HT-29 (cell line): ENCODE measurements at regions not wholly inside any gene's neighbourhood (a gene's known extent, or its start where the extent isn't known, plus 50 kb on each side); places are given as distances from the start of the nearest gene placed in this dataset.

Source experiments
- DNase-seq: peaks from one replicate; pipeline ENCODE4 v3.0.0-alpha.2; 2015; ENCODE audit warnings: low spot score

DNA sequence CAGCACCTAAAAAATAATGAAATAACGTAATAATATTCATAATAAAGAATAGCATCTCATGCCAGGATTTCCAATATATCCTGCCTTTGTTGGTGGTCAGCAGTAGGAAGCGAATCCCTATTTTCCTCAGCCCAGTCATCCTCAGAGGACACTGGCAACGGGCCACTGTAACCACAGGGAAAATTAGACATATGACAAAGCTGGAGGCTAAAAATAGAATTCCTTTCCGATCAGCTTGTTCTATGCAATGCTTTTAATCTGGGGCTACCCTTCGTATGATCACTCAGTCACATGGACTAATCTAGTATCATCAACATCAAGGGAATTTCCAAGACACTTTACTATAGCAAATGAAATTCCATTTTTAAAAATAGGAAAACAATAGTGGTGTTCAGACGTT lies 246.9 kb upstream of the KCNJ16 start:
- no peak for DNase-seq

GRCh38 chr17:69834494-69834893 lies 240.5 kb upstream of the KCNJ16 start:
- no peak for DNase-seq

- no peak for DNase-seq
Measured at GRCh38 chr17:69851736-69852135, 223.3 kb upstream of the KCNJ16 start.

GRCh38 chr17:69853541-69854224 lies 221.3 kb upstream of the KCNJ16 start:
- no peak for DNase-seq

GRCh38 chr17:69854225-69854780 lies 220.7 kb upstream of the KCNJ16 start:
- DNase-seq = no peak

GRCh38 chr17:69856946-69857345 lies 218.1 kb upstream of the KCNJ16 start:
- no peak for DNase-seq

DNA sequence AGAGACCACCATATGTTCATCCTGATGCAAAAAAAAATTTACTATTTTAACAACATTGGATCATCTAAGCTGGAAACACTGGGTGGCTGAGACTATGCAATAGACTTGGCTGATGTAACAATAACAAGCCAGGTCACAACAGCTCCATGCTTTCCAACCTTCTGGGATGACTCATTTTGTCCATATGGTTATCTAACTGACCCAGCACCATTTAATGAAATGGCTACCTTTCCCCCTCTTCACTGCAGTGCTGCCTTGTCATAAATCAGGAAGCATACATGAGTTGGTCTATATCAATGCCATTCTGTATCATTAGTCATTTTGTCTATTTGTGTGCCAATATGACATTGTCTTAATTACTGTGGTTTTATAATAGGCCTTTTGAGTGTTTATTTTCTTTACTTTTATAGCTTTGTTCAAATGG lies 217.6 kb upstream of the KCNJ16 start:
- DNase-seq = no peak

DNA sequence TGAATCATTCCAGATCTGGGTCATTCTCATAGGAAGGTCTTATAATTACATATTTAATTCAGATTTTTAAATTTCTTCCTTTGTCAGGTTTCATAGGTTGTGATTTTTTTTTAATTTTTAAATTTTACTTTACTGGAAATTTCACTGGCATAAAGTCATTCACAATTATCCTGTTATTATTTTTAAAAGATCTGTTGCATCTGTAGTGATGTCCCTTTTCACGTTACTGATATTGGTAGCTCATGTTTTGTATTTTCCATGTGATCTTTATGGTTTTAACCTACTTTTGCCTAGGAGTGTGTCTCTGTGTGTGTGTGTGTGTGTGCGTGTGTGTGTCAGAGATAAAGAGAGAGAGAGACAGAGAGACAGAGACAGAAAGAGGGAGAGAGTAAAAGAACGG lies 216.6 kb upstream of the KCNJ16 start:
- DNase-seq = no peak

DNA sequence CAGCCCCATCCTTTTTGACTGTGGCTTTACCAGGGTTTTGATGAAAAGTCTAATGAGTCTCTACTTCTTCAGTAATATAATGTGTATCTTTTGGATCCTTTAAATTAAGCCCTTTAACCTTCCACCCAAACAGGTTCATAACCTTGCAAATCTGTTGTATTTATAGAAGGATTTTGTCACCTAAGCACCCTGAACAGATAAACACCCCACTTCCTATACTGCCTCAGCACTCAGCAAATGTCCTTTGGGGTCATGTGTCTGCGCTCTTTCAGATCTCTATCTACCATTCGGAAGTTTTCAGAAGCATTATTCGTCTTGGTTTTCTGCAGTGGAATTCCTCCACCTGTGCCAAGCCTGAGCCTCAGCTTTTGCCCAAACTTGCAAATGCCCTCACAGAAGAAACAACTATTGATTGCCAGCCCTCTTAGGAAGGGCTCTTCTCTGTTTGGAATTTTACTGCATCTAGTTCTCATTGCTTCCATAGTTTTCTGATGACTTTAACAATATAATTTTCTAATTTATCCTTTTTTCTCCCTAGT lies 214.8 kb upstream of the KCNJ16 start:
- no peak for DNase-seq

DNA sequence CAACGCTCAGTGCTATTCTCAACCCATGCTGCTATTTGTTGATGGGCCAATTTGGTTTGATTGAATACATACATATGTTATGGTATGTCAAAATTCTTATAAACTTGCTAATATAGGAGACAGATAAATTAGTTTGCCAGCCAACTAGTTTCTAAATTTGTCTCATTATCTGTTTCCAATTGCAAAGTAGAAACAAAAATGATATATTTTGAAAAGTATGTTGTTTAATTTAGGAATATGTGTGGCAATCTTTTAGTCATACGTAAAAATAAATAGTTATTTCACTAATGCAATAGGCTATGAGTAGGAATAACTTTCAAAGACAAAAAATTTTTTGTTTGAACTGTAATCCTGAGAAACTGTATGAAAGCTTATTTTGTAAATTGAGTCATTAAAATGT lies 210.6 kb upstream of the KCNJ16 start:
- DNase-seq = no peak

GRCh38 chr17:69869667-69870066 lies 205.4 kb upstream of the KCNJ16 start:
- DNase-seq = no peak

- DNase-seq = no peak
Measured at GRCh38 chr17:69870091-69870530, 204.9 kb upstream of the KCNJ16 start.

DNA sequence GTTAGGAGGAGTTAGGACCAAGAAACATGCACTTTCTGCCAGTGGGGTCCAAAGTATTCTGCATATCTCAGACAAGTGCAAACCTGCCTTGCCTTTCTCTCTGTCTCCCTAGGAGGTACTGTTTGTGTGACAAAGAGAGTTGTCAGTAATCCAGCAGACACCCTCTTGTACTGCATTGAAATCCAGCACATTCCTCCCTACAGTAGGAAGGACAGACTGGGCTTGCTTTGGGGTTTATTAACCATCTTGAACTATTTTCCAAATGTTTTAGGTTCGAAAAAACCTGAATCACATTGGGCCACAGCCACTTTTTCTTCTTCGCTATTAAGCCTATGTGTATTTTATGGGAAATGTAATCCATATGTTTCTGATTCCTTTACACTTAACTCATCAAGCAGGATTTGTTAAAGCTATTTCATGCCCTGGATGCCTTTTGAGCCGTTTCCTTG lies 204.2 kb upstream of the KCNJ16 start:
- DNase-seq = no peak

DNA sequence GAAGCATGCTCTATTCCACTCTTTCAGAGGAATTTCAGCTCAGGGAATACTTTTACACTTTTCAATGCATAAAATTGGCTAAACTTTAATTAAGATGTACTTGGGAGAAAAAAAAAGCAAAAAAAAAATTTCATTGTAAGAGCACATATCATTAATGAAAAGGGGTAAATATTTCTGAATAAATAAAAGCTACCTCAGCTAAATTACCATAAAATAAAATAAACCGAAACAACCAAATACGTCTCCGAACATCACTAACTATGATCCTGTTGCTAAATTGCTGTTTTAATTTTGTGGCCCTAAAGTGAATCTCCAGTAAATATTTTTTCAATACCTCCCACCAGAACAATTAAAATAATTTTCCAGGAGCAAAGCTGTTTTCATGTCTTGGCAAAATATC lies 203.7 kb upstream of the KCNJ16 start:
- DNase-seq = no peak

- DNase-seq = no peak
Measured at GRCh38 chr17:69872675-69873262, 202.3 kb upstream of the KCNJ16 start.

DNA sequence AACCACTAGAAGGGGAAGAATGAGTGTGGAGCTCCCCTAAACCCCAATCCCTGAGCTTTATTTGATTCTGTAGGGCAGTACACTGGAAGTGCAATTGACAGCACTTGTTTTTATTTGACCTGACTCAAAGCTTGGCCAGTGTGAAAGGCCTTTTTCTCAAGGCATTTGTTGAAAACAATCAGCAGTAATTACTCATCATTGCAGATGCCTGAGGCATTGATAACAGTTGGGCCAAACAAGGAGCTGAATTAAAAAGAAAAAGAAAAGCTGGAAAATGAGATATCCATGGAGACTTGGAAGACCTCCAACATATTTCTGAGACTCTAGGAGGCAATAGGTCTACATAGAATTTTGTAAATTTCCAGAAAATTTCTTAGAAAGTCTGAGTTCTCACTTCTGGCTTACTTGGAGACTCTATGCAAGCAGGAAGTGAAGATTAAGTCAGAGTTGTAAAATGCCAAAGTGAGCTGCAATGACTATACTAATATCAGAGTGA lies 200.8 kb upstream of the KCNJ16 start:
- DNase-seq = no peak

DNA sequence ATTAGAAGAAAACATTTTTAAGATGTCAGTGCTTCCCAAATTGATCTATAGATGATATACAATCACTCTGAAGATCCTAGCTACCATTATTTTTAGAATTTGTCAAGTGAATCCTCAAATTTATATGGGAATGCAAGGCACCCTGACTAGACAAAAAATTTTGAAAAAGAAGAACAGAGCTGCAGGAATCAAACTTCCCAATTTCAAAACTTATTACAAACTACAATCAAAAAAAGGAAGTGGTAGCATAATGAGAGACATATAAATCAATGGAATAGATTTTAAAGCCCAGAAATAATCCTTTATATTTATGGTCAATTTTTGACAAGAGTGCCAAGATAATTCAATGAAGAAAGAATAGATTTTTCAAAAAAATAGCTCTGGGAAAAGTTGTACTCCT lies 198.3 kb upstream of the KCNJ16 start:
- no peak for DNase-seq

- DNase-seq = no peak
Measured at GRCh38 chr17:69878661-69879060, 196.4 kb upstream of the KCNJ16 start.

DNA sequence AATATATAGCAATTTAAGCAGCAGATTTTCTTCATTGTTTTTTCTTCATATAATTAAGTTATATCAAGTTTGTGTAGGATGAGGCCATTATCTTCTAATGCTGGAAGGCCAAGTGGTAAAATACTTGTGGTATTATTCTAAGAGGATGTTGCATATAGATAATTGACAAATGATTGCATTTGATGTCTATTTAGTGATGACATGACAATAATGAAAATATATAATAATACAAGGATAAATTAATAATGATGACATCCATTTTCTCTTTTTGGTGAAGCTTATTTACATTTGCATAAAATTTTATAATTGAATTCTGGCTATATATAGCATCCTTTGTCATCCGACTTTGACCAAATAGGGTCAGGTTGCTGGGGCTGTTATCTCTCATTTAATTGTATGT lies 195.4 kb upstream of the KCNJ16 start:
- DNase-seq = no peak

GRCh38 chr17:69880591-69881112 lies 194.4 kb upstream of the KCNJ16 start:
- DNase-seq = no peak

GRCh38 chr17:69882281-69882680 lies 192.7 kb upstream of the KCNJ16 start:
- DNase-seq = no peak

DNA sequence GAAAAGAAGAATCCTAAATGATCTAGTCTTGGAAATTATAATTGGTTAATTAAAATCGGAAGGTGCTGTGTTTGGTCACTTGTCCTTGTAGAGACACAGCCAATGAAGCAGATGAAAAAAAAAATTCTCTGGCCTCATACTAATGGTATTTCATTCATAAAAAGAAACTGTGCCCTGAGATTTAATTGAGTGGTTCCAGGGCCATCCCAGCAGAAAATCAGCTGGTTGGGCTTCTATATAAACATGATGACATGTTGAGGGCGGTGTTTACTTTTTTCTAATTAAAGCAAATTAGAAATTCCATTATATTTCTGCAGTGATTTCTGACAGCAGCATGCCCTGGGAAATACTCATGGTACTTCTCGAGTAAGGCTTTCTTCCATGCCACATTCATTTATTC lies 191.9 kb upstream of the KCNJ16 start:
- no peak for DNase-seq

- DNase-seq = no peak
Measured at GRCh38 chr17:69884356-69884755, 190.7 kb upstream of the KCNJ16 start.
